Ascending aorta (tissue), 2 donors: ENCODE measurements at regions not wholly inside any gene's neighbourhood (a gene's known extent, or its start where the extent isn't known, plus 50 kb on each side); places are given as distances from the start of the nearest gene placed in this dataset.

Experiments used
- DNase-seq, 2 donors: peaks; one replicate each; pipeline ENCODE4 v3.0.0-alpha.2; 2019; ENCODE audit warnings: low spot score in 2 of 2
- H3K27ac ChIP-seq, 2 donors: fragments of 200-600 bp; sonication (generic); one replicate each; pipeline ENCODE4 v1.5.1; 2016 to 2017; ENCODE audit warnings: mild to moderate bottlenecking in 1 of 2
- H3K27me3 ChIP-seq: fragments of 200-600 bp; sonication (generic); one replicate; pipeline ENCODE4 v1.5.1; 2017
- H3K36me3 ChIP-seq, 2 donors: fragments of 200-600 bp; sonication (generic); one replicate each; pipeline ENCODE4 v1.5.1; 2016
- H3K4me1 ChIP-seq, 2 donors: fragments of 200-600 bp; sonication (generic); one replicate each; pipeline ENCODE4 v1.5.1; 2016 to 2017; ENCODE audit warnings: mild to moderate bottlenecking in 1 of 2
- H3K4me3 ChIP-seq, 2 donors: fragments of 200-600 bp; sonication (generic); one replicate each; pipeline ENCODE4 v1.5.1; 2016 to 2017; ENCODE audit warnings: mild to moderate bottlenecking in 1 of 2
- H3K9me3 ChIP-seq, 2 donors: fragments of 200-600 bp; sonication (generic); one replicate each; pipeline ENCODE4 v1.5.1; 2016
- CTCF ChIP-seq, 3 experiments: fragments of 200-600 bp in 2 of 3; fragments of 450-650 bp in 1 of 3; sonication (generic) in 2 of 3; IDR thresholded peaks; one replicate each; pipeline ENCODE4 v1.5.1; 2016 to 2019; ENCODE audit warnings: antibody characterized with exemption in 3 of 3, mild to moderate bottlenecking in 1 of 3, moderate library complexity in 1 of 3
- intact Hi-C: fragments of 100-400 bp; cut with DNase I; formaldehyde crosslinking; loops from one replicate; pipeline ENCODE4 v1.15.1; 2023

GRCh38 chr1:201756406-201756805, 72.6 kb upstream of the IPO9 start:
- peaks cover 15 to 85% of the 10 kb centered on the region in 2 donors for H3K4me1 ChIP-seq
- H3K9me3 ChIP-seq, result no peaks in the 10 kb centered on the region
- no peak overlapping the region for H3K4me3 ChIP-seq
- TF ChIP-seq CTCF (IDR thresholded peaks at IDR 0.05), result no peak
- no peaks in the 10 kb centered on the region for H3K36me3 ChIP-seq
- DNase-seq, result no peak
- H3K27me3 ChIP-seq, result no peaks in the 10 kb centered on the region
- peak overlapping the region; percentile 97 to 98 for H3K27ac ChIP-seq
- intact Hi-C loops, result no loop called here

- TF ChIP-seq CTCF (IDR thresholded peaks at IDR 0.05), result no peak
- Histone ChIP-seq H3K27me3 (no peaks in the 10 kb centered on the region), H3K27ac (peak overlapping the region; percentile 97 to 98), H3K4me1 (peaks cover 17 to 87% of the 10 kb centered on the region in 2 donors), H3K36me3 (no peaks in the 10 kb centered on the region), H3K9me3 (no peaks in the 10 kb centered on the region), H3K4me3 (no peak overlapping the region)
- intact Hi-C loops, result no loop called here
- DNase-seq, result no peak
Observed at GRCh38 chr1:201758499-201759050, 70.4 kb upstream of the IPO9 start.

- Histone ChIP-seq H3K4me1 (peaks cover 20 to 87% of the 10 kb centered on the region in 2 donors), H3K27ac (peak overlapping the region; percentile 64 to 72)
Observed at GRCh38 chr1:201759194-201759815, 69.7 kb upstream of the IPO9 start.

GRCh38 chr1:201760516-201760915, 68.4 kb upstream of the IPO9 start:
- peak overlapping the region; percentile 64 to 72 for H3K27ac ChIP-seq

More at GRCh38 chr1:201759194-201759815, 69.7 kb upstream of the IPO9 start:
- intact Hi-C loops, result no loop called here
- no peak overlapping the region for H3K4me3 ChIP-seq
- TF ChIP-seq CTCF (IDR thresholded peaks at IDR 0.05), result no peak
- no peak for DNase-seq
- no peaks in the 10 kb centered on the region for H3K36me3 ChIP-seq
- no peaks in the 10 kb centered on the region for H3K27me3 ChIP-seq
- no peaks in the 10 kb centered on the region for H3K9me3 ChIP-seq

GRCh38 chr1:201761178-201761577, 67.8 kb upstream of the IPO9 start:
- intact Hi-C loops, result no loop called here
- Histone ChIP-seq H3K4me3 (no peak overlapping the region), H3K4me1 (peaks cover 20 to 79% of the 10 kb centered on the region in 2 donors), H3K27me3 (no peaks in the 10 kb centered on the region), H3K27ac (peak overlapping the region; percentile 64 to 72), H3K9me3 (no peaks in the 10 kb centered on the region), H3K36me3 (no peaks in the 10 kb centered on the region)
- TF ChIP-seq CTCF (IDR thresholded peaks at IDR 0.05), result no peak
- no peak for DNase-seq

More at GRCh38 chr1:201760516-201760915, 68.4 kb upstream of the IPO9 start:
- no peak for TF ChIP-seq CTCF (IDR thresholded peaks at IDR 0.05)
- intact Hi-C loops, result no loop called here
- Histone ChIP-seq H3K36me3 (no peaks in the 10 kb centered on the region), H3K27me3 (no peaks in the 10 kb centered on the region), H3K9me3 (no peaks in the 10 kb centered on the region), H3K4me3 (no peak overlapping the region), H3K4me1 (peaks cover 20 to 82% of the 10 kb centered on the region in 2 donors)
- DNase-seq, result no peak
